Endothelial cell of hepatic sinusoid (primary cell): ENCODE measurements at regions not wholly inside any gene's neighbourhood (a gene's known extent, or its start where the extent isn't known, plus 50 kb on each side); places are given as distances from the start of the nearest gene placed in this dataset.

ENCODE experiments used
- in situ Hi-C: cut with HindIII; loops from 2 replicates; pipeline ENCODE4 v1.10.0; 2017; ENCODE audit warnings: low sequenced_read_pairs

- in situ Hi-C loops, result no loop called here
Observed at GRCh38 chr1:94621802-94622201, 80.2 kb upstream of the F3 start.

- in situ Hi-C loops, result no loop called here
Observed at GRCh38 chr1:94621395-94621794, 79.8 kb upstream of the F3 start.

- in situ Hi-C loops, result no loop called here
Observed at GRCh38 chr1:94620345-94621031, 78.9 kb upstream of the F3 start.

- in situ Hi-C loops, result loop anchor here (5.0 kb wide), 1 partner anchor 57 kb away; no protein-coding TSS in a partner anchor
Observed at GRCh38 chr1:94619731-94620130, 78.2 kb upstream of the F3 start.

GRCh38 chr1:94617957-94618739 lies 76.6 kb upstream of the F3 start:
- in situ Hi-C loops, result loop anchor here (5.0 kb wide), 1 partner anchor 56 kb away; no protein-coding TSS in a partner anchor

- in situ Hi-C loops, result loop anchor here (5.0 kb wide), 1 partner anchor 55 kb away; no protein-coding TSS in a partner anchor
Observed at GRCh38 chr1:94617134-94617805, 75.7 kb upstream of the F3 start.

- in situ Hi-C loops, result loop anchor here (5.0 kb wide), 1 partner anchor 54 kb away; no protein-coding TSS in a partner anchor
Observed at GRCh38 chr1:94616506-94616905, 74.9 kb upstream of the F3 start.

GRCh38 chr1:94614996-94615395 lies 73.4 kb upstream of the F3 start:
- in situ Hi-C loops, result loop anchor here (5.0 kb wide), 1 partner anchor 53 kb away; no protein-coding TSS in a partner anchor

GRCh38 chr1:94614168-94614815 lies 72.7 kb upstream of the F3 start:
- in situ Hi-C loops, result no loop called here

- in situ Hi-C loops, result no loop called here
Observed at GRCh38 chr1:94612525-94613204, 71.1 kb upstream of the F3 start.

GRCh38 chr1:94611681-94612475 lies 70.3 kb upstream of the F3 start:
- in situ Hi-C loops, result no loop called here

- in situ Hi-C loops, result no loop called here
Observed at GRCh38 chr1:94609619-94610018, 68.1 kb upstream of the F3 start.

- in situ Hi-C loops, result no loop called here
Observed at GRCh38 chr1:94608852-94609530, 67.4 kb upstream of the F3 start.

- in situ Hi-C loops, result no loop called here
Observed at GRCh38 chr1:94608142-94608851, 66.7 kb upstream of the F3 start.

GRCh38 chr1:94607398-94607797 lies 65.8 kb upstream of the F3 start:
- in situ Hi-C loops, result no loop called here

- in situ Hi-C loops, result no loop called here
Observed at GRCh38 chr1:94606471-94606870, 64.9 kb upstream of the F3 start.

GRCh38 chr1:94603663-94604062 lies 62.1 kb upstream of the F3 start:
- in situ Hi-C loops, result no loop called here

GRCh38 chr1:94602802-94603625 lies 61.5 kb upstream of the F3 start:
- in situ Hi-C loops, result no loop called here
